ENCODE measurements at regions not wholly inside any gene's neighbourhood (a gene's known extent, or its start where the extent isn't known, plus 50 kb on each side); places are given as distances from the start of the nearest gene placed in this dataset.
"Not testable (repeated sequence)": the region's sequence is repeated elsewhere in the genome, so short reads cannot be mapped to it uniquely, and the experiment has no call there.

- no peak overlapping the region for H3K4me3 ChIP-seq
These were observed 481.0 kb upstream of the PTGER4 start for GRCh38 chr5:40198736-40199135.

GRCh38 chr5:40195574-40195973 lies 484.1 kb upstream of the PTGER4 start:
- H3K27ac ChIP-seq, H3K4me3 ChIP-seq: not testable (repeated sequence)

More at GRCh38 chr5:40198736-40199135, 481.0 kb upstream of the PTGER4 start:
- no peak overlapping the region for H3K27ac ChIP-seq

GRCh38 chr5:40191150-40191549 lies 488.6 kb upstream of the PTGER4 start:
- Histone ChIP-seq H3K4me3 (no peak overlapping the region), H3K27ac (no peak overlapping the region)

- Histone ChIP-seq H3K27ac (no peak overlapping the region), H3K4me3 (no peak overlapping the region)
These were observed 507.0 kb upstream of the PTGER4 start for GRCh38 chr5:40172721-40173120.

- H3K4me3 ChIP-seq, result no peak overlapping the region
These were observed 507.7 kb upstream of the PTGER4 start for GRCh38 chr5:40171971-40172370.

GRCh38 chr5:40167283-40167682 lies 512.4 kb upstream of the PTGER4 start:
- no peak overlapping the region for H3K27ac ChIP-seq
- H3K4me3 ChIP-seq, result no peak overlapping the region

More at GRCh38 chr5:40171971-40172370, 507.7 kb upstream of the PTGER4 start:
- H3K27ac ChIP-seq, result no peak overlapping the region

GRCh38 chr5:40166802-40167201 lies 512.9 kb upstream of the PTGER4 start:
- Histone ChIP-seq H3K27ac (no peak overlapping the region), H3K4me3 (no peak overlapping the region)

GRCh38 chr5:40165789-40166728 lies 513.7 kb upstream of the PTGER4 start:
- Histone ChIP-seq H3K4me3 (no peak overlapping the region), H3K27ac (no peak overlapping the region)

GRCh38 chr5:40165106-40165788 lies 514.5 kb upstream of the PTGER4 start:
- Histone ChIP-seq H3K4me3 (no peak overlapping the region), H3K27ac (no peak overlapping the region)

- Histone ChIP-seq H3K4me3 (no peak overlapping the region), H3K27ac (no peak overlapping the region)
These were observed 519.3 kb upstream of the PTGER4 start for GRCh38 chr5:40160435-40160834.

GRCh38 chr5:40154194-40154593 lies 525.5 kb upstream of the PTGER4 start:
- Histone ChIP-seq H3K4me3 (no peak overlapping the region), H3K27ac (no peak overlapping the region)

GRCh38 chr5:40150896-40151295 lies 528.8 kb upstream of the PTGER4 start:
- no peak overlapping the region for H3K4me3 ChIP-seq
- H3K27ac ChIP-seq, result no peak overlapping the region

- H3K4me3 ChIP-seq, result no peak overlapping the region
These were observed 537.8 kb upstream of the PTGER4 start for GRCh38 chr5:40141896-40142295.

GRCh38 chr5:40141418-40141817 lies 538.3 kb upstream of the PTGER4 start:
- no peak overlapping the region for H3K27ac ChIP-seq
- no peak overlapping the region for H3K4me3 ChIP-seq

More at GRCh38 chr5:40141896-40142295, 537.8 kb upstream of the PTGER4 start:
- no peak overlapping the region for H3K27ac ChIP-seq

GRCh38 chr5:40137223-40137622 lies 542.5 kb upstream of the PTGER4 start:
- Histone ChIP-seq H3K4me3 (no peak overlapping the region), H3K27ac (no peak overlapping the region)

- no peak overlapping the region for H3K27ac ChIP-seq
- no peak overlapping the region for H3K4me3 ChIP-seq
These were observed 544.7 kb upstream of the PTGER4 start for GRCh38 chr5:40134883-40135520.

- no peak overlapping the region for H3K4me3 ChIP-seq
- H3K27ac ChIP-seq, result no peak overlapping the region
These were observed 555.3 kb upstream of the PTGER4 start for GRCh38 chr5:40124367-40124766.

GRCh38 chr5:40121236-40121635 lies 558.5 kb upstream of the PTGER4 start:
- Histone ChIP-seq H3K27ac (no peak overlapping the region), H3K4me3 (no peak overlapping the region)

GRCh38 chr5:40112875-40113274 lies 566.8 kb upstream of the PTGER4 start:
- Histone ChIP-seq H3K4me3 (no peak overlapping the region), H3K27ac (no peak overlapping the region)

GRCh38 chr5:40111036-40111435 lies 568.7 kb upstream of the PTGER4 start:
- H3K4me3 ChIP-seq, H3K27ac ChIP-seq: not testable (repeated sequence)
